ENCODE measurements at regions not wholly inside any gene's neighbourhood (a gene's known extent, or its start where the extent isn't known, plus 50 kb on each side); places are given as distances from the start of the nearest gene placed in this dataset.

DNA sequence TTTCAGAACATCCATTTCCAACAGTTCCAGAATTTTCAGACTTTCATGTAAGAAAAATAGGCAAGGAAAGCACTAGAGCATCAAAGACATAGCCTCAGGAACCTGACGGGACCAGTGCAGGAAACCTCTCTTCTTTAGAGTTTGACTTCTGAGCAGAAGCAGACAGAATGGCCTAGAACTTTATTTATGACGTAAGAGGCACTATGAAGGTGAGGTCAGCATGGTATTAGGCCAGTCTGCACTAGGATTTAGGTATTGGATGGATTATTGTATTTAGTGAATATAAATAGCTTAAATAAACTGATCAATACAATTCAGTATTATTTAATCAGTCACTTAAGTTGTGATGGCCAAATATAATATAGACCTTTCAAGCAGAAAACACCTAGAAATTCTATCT, 117.6 kb downstream of the CYRIA start:
- Histone ChIP-seq H3K4me3 (ENCODE audit: low read depth, low read length) (no peak overlapping the region), H3K9me3 (ENCODE audit: control insufficient read depth, low read length) (no peaks in the 10 kb centered on the region), H3K79me2 (no peaks in the 10 kb centered on the region), H2AFZ (no peak overlapping the region), H3K4me1 (no peaks in the 10 kb centered on the region), H3K36me3 (ENCODE audit: control insufficient read depth, insufficient read depth, low read length) (no peaks in the 10 kb centered on the region), H3K27ac (no peak overlapping the region), H3K9ac (no peak overlapping the region), H3K4me2 (ENCODE audit: low read length) (no peak overlapping the region), H3K27me3 (ENCODE audit: control insufficient read depth, insufficient read depth, low read length) (no peaks in the 10 kb centered on the region)
- TF ChIP-seq, protein P1, sequence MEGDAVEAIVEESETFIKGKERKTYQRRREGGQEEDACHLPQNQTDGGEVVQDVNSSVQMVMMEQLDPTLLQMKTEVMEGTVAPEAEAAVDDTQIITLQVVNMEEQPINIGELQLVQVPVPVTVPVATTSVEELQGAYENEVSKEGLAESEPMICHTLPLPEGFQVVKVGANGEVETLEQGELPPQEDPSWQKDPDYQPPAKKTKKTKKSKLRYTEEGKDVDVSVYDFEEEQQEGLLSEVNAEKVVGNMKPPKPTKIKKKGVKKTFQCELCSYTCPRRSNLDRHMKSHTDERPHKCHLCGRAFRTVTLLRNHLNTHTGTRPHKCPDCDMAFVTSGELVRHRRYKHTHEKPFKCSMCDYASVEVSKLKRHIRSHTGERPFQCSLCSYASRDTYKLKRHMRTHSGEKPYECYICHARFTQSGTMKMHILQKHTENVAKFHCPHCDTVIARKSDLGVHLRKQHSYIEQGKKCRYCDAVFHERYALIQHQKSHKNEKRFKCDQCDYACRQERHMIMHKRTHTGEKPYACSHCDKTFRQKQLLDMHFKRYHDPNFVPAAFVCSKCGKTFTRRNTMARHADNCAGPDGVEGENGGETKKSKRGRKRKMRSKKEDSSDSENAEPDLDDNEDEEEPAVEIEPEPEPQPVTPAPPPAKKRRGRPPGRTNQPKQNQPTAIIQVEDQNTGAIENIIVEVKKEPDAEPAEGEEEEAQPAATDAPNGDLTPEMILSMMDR (IDR thresholded peaks at IDR 0.05), result no peak

DNA sequence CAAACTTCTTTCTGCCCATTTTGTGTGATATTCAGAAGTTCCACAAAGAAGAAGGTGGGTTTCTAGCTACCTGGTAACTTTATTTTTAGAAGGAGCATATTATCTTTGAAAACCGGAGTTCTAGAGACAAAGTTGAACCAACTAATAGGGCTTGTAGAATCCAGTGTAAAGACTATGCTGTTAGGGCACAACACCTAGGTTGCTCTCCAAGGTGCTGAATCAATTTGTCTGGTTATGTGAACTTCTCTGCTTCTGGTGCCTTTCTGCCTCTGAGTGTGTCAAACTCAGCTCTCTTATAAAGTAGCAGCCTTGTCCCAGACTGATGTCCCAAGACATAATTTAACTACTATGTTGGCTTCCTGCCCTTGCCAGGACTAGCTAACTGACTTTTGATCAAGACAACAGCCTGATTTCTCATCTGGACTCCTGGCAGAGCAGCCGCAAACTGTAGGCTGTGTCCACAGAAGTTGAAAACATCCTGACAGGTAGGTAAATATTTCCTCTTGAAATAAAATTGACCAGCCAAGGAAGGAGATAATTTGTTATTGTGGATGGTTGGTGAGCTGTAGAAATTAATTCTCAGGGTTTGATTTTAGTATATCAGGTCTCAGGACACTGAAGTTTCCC, 119.4 kb downstream of the CYRIA start:
- Histone ChIP-seq H3K36me3 (ENCODE audit: control insufficient read depth, insufficient read depth, low read length) (no peaks in the 10 kb centered on the region), H3K9me3 (ENCODE audit: control insufficient read depth, low read length) (no peaks in the 10 kb centered on the region), H3K4me1 (no peaks in the 10 kb centered on the region), H3K4me3 (ENCODE audit: low read depth, low read length) (no peak overlapping the region), H3K9ac (no peak overlapping the region), H3K79me2 (no peaks in the 10 kb centered on the region), H3K27ac (no peak overlapping the region), H2AFZ (no peak overlapping the region), H3K27me3 (ENCODE audit: control insufficient read depth, insufficient read depth, low read length) (no peaks in the 10 kb centered on the region), H3K4me2 (ENCODE audit: low read length) (no peak overlapping the region)
- TF ChIP-seq, protein P1 (IDR thresholded peaks at IDR 0.05), result no peak

DNA sequence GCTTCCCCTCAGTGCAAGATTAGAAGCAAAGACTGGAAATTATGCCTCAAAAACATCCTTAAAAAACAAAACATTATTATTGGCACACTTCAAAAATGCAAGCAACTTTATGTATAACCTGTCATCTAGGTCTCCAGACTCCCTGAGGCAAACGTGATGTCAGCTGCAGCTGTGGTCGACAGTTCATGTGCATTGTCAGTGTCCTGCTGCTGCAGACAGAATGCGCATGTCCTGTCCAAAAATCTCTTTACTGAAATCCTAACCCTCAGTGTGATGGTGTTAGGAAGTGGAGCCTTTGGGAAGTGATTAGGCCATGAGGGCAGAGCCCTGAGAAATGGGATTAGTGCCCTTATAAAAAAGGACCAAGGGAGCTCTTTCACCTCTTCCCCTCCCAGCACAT, 126.9 kb downstream of the CYRIA start:
- Histone ChIP-seq H3K79me2 (no peaks in the 10 kb centered on the region), H3K36me3 (ENCODE audit: control insufficient read depth, insufficient read depth, low read length) (no peaks in the 10 kb centered on the region), H3K9me3 (ENCODE audit: control insufficient read depth, low read length) (no peaks in the 10 kb centered on the region), H3K4me2 (ENCODE audit: low read length) (no peak overlapping the region), H3K27ac (no peak overlapping the region), H3K4me3 (ENCODE audit: low read depth, low read length) (no peak overlapping the region), H3K27me3 (ENCODE audit: control insufficient read depth, insufficient read depth, low read length) (no peaks in the 10 kb centered on the region), H3K4me1 (no peaks in the 10 kb centered on the region), H2AFZ (no peak overlapping the region), H3K9ac (no peak overlapping the region)
- TF ChIP-seq, protein P1 (IDR thresholded peaks at IDR 0.05), result no peak

DNA sequence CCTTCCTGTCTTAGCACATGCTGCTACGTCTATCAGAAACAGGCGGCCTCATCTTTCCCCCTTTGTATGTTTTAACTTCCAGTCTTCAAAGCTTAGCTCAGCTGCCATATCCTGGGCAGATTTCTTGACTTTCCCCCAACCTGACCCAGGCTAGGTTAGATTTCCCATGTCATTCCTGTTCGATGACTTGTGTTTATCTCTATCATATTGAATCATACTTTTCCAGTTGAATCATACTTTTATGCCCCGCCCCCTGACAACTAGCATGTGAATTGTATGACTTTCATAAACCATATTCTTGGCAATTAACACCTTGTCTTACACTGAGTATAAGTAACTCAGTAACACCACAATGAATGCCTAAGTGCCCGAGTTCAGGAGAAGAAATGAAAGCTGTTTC, 128.3 kb downstream of the CYRIA start:
- H3K27ac ChIP-seq, result no peak overlapping the region
- H3K79me2 ChIP-seq, result no peaks in the 10 kb centered on the region
- H3K9me3 ChIP-seq (ENCODE audit: control insufficient read depth, low read length), result no peaks in the 10 kb centered on the region
- TF ChIP-seq, protein P1 (IDR thresholded peaks at IDR 0.05), result no peak
- no peak overlapping the region for H3K4me2 ChIP-seq (ENCODE audit: low read length)
- H3K4me1 ChIP-seq, result no peaks in the 10 kb centered on the region
- H3K4me3 ChIP-seq (ENCODE audit: low read depth, low read length), result no peak overlapping the region
- no peak overlapping the region for H3K9ac ChIP-seq
- no peak overlapping the region for H2AFZ ChIP-seq
- H3K36me3 ChIP-seq (ENCODE audit: control insufficient read depth, insufficient read depth, low read length), result no peaks in the 10 kb centered on the region
- H3K27me3 ChIP-seq (ENCODE audit: control insufficient read depth, insufficient read depth, low read length), result no peaks in the 10 kb centered on the region

DNA sequence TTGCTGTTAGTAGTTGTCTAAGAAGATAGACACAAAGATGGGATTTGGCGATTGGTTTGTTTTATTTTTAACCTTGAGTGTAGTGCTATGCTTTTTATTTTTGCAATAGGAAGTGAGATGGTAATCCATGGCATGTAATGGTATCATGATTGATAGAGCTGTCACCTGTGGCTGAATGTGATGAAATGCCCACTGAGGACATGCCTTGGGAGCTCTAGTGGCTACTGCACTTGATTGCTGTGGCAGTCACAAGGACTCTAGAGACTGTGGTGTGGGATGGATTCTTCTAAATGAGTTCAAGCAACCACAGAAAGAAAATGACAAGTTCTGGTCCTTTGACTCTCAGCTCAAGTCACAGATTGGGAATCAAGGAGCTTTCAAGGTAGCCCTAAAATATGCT, 139.4 kb downstream of the CYRIA start:
- no peaks in the 10 kb centered on the region for H3K4me1 ChIP-seq
- H3K27ac ChIP-seq, result no peak overlapping the region
- H3K4me3 ChIP-seq (ENCODE audit: low read depth, low read length), result no peak overlapping the region

More for the DNA sequence above, 139.4 kb downstream of the CYRIA start:
- Histone ChIP-seq H3K27me3 (ENCODE audit: control insufficient read depth, insufficient read depth, low read length) (no peaks in the 10 kb centered on the region), H3K9ac (no peak overlapping the region), H3K4me2 (ENCODE audit: low read length) (no peak overlapping the region), H3K9me3 (ENCODE audit: control insufficient read depth, low read length) (no peaks in the 10 kb centered on the region), H3K79me2 (no peaks in the 10 kb centered on the region), H2AFZ (no peak overlapping the region), H3K36me3 (ENCODE audit: control insufficient read depth, insufficient read depth, low read length) (no peaks in the 10 kb centered on the region)
- TF ChIP-seq, protein P1 (IDR thresholded peaks at IDR 0.05), result no peak
